IMR-90 (cell line): ENCODE measurements at regions not wholly inside any gene's neighbourhood (a gene's known extent, or its start where the extent isn't known, plus 50 kb on each side); places are given as distances from the start of the nearest gene placed in this dataset.

Experiments used
- ATAC-seq: fragments of 200-7000 bp; cut with Tn5 transposase; 2 replicates; pipeline ENCODE4 v1.9.1; 2020; ENCODE audit warnings: low read depth, mild to moderate bottlenecking, moderate library complexity
- BruUV-seq: library from RNA; stranded (reverse); fragments of 400-500 nt; replicated peaks from 2 replicates; lab custom pipeline; 2021; lab: Mats Ljungman, UMichigan
- CTCF ChIA-PET: fragments of 300-600 bp; formaldehyde crosslinking; extraction: SDS; loops from one replicate; lab custom pipeline; 2021; ENCODE audit warnings: antibody characterized with exemption; lab: Yijun Ruan, JAX
- POLR2A ChIA-PET: fragments of 300-600 bp; sonication (Branson Sonifier 250); formaldehyde crosslinking; loops from one replicate; lab custom pipeline; 2022; ENCODE audit warnings: antibody characterized with exemption; ENCODE audit not compliant: unreplicated experiment; lab: Charles Lee
- DNase-seq: peaks from one replicate; pipeline ENCODE4 v3.0.0; 2013
- H2AFZ ChIP-seq: replicated peaks from 2 replicates; pipeline ENCODE3; 2013; ENCODE audit warnings: low read length, mild to moderate bottlenecking; ENCODE audit not compliant: poor library complexity
- H2AK5ac ChIP-seq: 2 replicates; pipeline ENCODE4 v1.6.1; 2013; ENCODE audit warnings: low read depth, low read length, inconsistent platforms
- H2AK9ac ChIP-seq: replicated peaks from 2 replicates; pipeline ENCODE3; 2013; ENCODE audit warnings: mild to moderate bottlenecking, low read depth, low read length, moderate library complexity; ENCODE audit not compliant: poor library complexity
- H2BK120ac ChIP-seq: 2 replicates; pipeline ENCODE4 v1.6.1; 2013; ENCODE audit warnings: low read depth, low read length, inconsistent platforms
- H2BK15ac ChIP-seq: 3 replicates; pipeline ENCODE4 v1.6.1; 2013; ENCODE audit warnings: low read depth, low read length, inconsistent platforms
- H2BK20ac ChIP-seq: 2 replicates; pipeline ENCODE4 v1.6.1; 2013; ENCODE audit warnings: low read depth, mild to moderate bottlenecking, inconsistent platforms, low read length, moderate library complexity
- H2BK5ac ChIP-seq: 2 replicates; pipeline ENCODE4 v1.6.1; 2013; ENCODE audit warnings: mild to moderate bottlenecking, low read depth, low read length, inconsistent platforms; ENCODE audit not compliant: poor library complexity, severe bottlenecking
- H3K14ac ChIP-seq: replicated peaks from 2 replicates; pipeline ENCODE4 v1.6.1; 2013; ENCODE audit warnings: low read depth, low read length, inconsistent platforms
- H3K18ac ChIP-seq: 2 replicates; pipeline ENCODE4 v1.6.1; 2013; ENCODE audit warnings: low read depth, low read length, control low read depth
- H3K23ac ChIP-seq: 2 replicates; pipeline ENCODE4 v1.6.1; 2013; ENCODE audit warnings: low read depth, low read length, inconsistent platforms
- H3K27ac ChIP-seq: 2 replicates; pipeline ENCODE4 v1.5.1; 2013; ENCODE audit warnings: mild to moderate bottlenecking, control low read depth, low read length; ENCODE audit not compliant: insufficient read depth
- H3K27me3 ChIP-seq: 2 replicates; pipeline ENCODE4 v1.6.1; 2013; ENCODE audit warnings: low read length; ENCODE audit not compliant: control insufficient read depth, insufficient read depth
- H3K36me3 ChIP-seq: 2 replicates; pipeline ENCODE4 v1.6.1; 2013; ENCODE audit warnings: low read length, mixed read lengths; ENCODE audit not compliant: control insufficient read depth, insufficient read depth
- H3K4ac ChIP-seq: 2 replicates; pipeline ENCODE4 v1.6.1; 2013; ENCODE audit warnings: low read depth, low read length, inconsistent platforms
- H3K4me1 ChIP-seq: 2 replicates; pipeline ENCODE4 v1.6.1; 2013; ENCODE audit warnings: low read length, mixed read lengths; ENCODE audit not compliant: control insufficient read depth, insufficient read depth
- H3K4me2 ChIP-seq: 2 replicates; pipeline ENCODE4 v1.6.1; 2013; ENCODE audit warnings: low read depth, mild to moderate bottlenecking, control low read depth, low read length, moderate library complexity
- H3K4me3 ChIP-seq: 2 replicates; pipeline ENCODE4 v1.5.1; 2013; ENCODE audit warnings: low read depth, mild to moderate bottlenecking, control low read depth, low read length, moderate library complexity; ENCODE audit not compliant: insufficient read depth
- H3K56ac ChIP-seq: 2 replicates; pipeline ENCODE4 v1.6.1; 2013; ENCODE audit warnings: low read length, inconsistent platforms; ENCODE audit not compliant: insufficient read depth; ENCODE audit errors: extremely low read depth
- H3K79me1 ChIP-seq, 2 experiments: 2 replicates each; pipeline ENCODE4 v1.6.1; 2013; ENCODE audit warnings: low read length in 2 of 2, inconsistent platforms in 1 of 2, low read depth in 1 of 2
- H3K9ac ChIP-seq: 2 replicates; pipeline ENCODE4 v1.6.1; 2013; ENCODE audit warnings: low read depth, low read length, control low read depth
- H3K9me1 ChIP-seq: 2 replicates; pipeline ENCODE4 v1.6.1; 2013; ENCODE audit warnings: low read length, inconsistent platforms; ENCODE audit not compliant: insufficient read depth
- H3K9me3 ChIP-seq: 2 replicates; pipeline ENCODE4 v1.6.1; 2013; ENCODE audit warnings: low read length; ENCODE audit not compliant: control insufficient read depth, insufficient read depth
- H4K20me1 ChIP-seq: 2 replicates; pipeline ENCODE4 v1.6.1; 2013; ENCODE audit warnings: low read length, inconsistent platforms; ENCODE audit not compliant: insufficient read depth
- H4K5ac ChIP-seq: 2 replicates; pipeline ENCODE4 v1.6.1; 2013; ENCODE audit warnings: mild to moderate bottlenecking, low read depth, low read length, control low read depth
- H4K8ac ChIP-seq, 2 experiments: 2 replicates each; pipeline ENCODE4 v1.6.1; 2013; ENCODE audit warnings: low read depth in 2 of 2, low read length in 2 of 2, control low read depth in 1 of 2, inconsistent platforms in 1 of 2
- H4K91ac ChIP-seq: 2 replicates; pipeline ENCODE4 v1.6.1; 2013; ENCODE audit warnings: low read depth, low read length, inconsistent platforms; ENCODE audit not compliant: insufficient read depth
- CEBPB ChIP-seq: IDR thresholded peaks from 2 replicates; pipeline ENCODE4 v1.6.1; 2012; ENCODE audit warnings: low read depth, low read length, improper control_type of control experiment
- CHD1 ChIP-seq: IDR thresholded peaks from 2 replicates; pipeline ENCODE4 v1.6.1; 2012; ENCODE audit warnings: low read depth, low read length, improper control_type of control experiment
- CTCF ChIP-seq: conservative IDR thresholded peaks from 2 replicates; pipeline ENCODE4 v1.5.1; 2012; ENCODE audit warnings: mild to moderate bottlenecking, low read depth, low read length, improper control_type of control experiment
- ELK1 ChIP-seq: fragments of 150-350 bp; IDR thresholded peaks from 2 replicates; pipeline ENCODE4 v1.6.1; 2016; ENCODE audit warnings: low read depth, mild to moderate bottlenecking, low read length, moderate library complexity, borderline replicate concordance
- FOS ChIP-seq: fragments of 150-350 bp; IDR thresholded peaks from 2 replicates; pipeline ENCODE4 v1.6.1; 2016; ENCODE audit warnings: low read depth, low read length
- MAFK ChIP-seq: IDR thresholded peaks from 2 replicates; pipeline ENCODE4 v1.6.1; 2012; ENCODE audit warnings: low read depth, low read length, improper control_type of control experiment
- MAZ ChIP-seq: IDR thresholded peaks from 2 replicates; pipeline ENCODE4 v1.6.1; 2012; ENCODE audit warnings: low read depth, mild to moderate bottlenecking, low read length, improper control_type of control experiment, moderate library complexity, borderline replicate concordance
- MXI1 ChIP-seq: IDR thresholded peaks from 2 replicates; pipeline ENCODE4 v1.6.1; 2012; ENCODE audit warnings: low read depth, mild to moderate bottlenecking, low read length, moderate library complexity, borderline replicate concordance
- NFE2L2 ChIP-seq: fragments of 150-350 bp; IDR thresholded peaks from 2 replicates; pipeline ENCODE4 v1.6.1; 2016; ENCODE audit warnings: low read depth, mild to moderate bottlenecking, low read length
- POLR2A ChIP-seq: IDR thresholded peaks from 2 replicates; pipeline ENCODE4 v1.6.1; 2012; ENCODE audit warnings: mild to moderate bottlenecking, low read depth, low read length
- RAD21 ChIP-seq: IDR thresholded peaks from 2 replicates; pipeline ENCODE4 v1.6.1; 2012; ENCODE audit warnings: low read length, improper control_type of control experiment
- RCOR1 ChIP-seq: IDR thresholded peaks from 2 replicates; pipeline ENCODE4 v1.6.1; 2012; ENCODE audit warnings: mild to moderate bottlenecking, low read length, improper control_type of control experiment; ENCODE audit not compliant: insufficient replicate concordance
- RFX5 ChIP-seq: IDR thresholded peaks from 2 replicates; pipeline ENCODE4 v1.8.0; 2012; ENCODE audit warnings: low read depth, mild to moderate bottlenecking, low read length, moderate library complexity
- SMC3 ChIP-seq: fragments of 150-350 bp; IDR thresholded peaks from 2 replicates; pipeline ENCODE4 v1.6.1; 2016; ENCODE audit warnings: low read depth, mild to moderate bottlenecking, antibody characterized with exemption, low read length, moderate library complexity
- USF2 ChIP-seq: fragments of 150-350 bp; IDR thresholded peaks from 2 replicates; pipeline ENCODE4 v1.6.1; 2017; ENCODE audit warnings: mild to moderate bottlenecking, antibody characterized with exemption, low read length, low read depth
- WGBS, 2 experiments: methylation state at CpG; one replicate each; pipeline versions ENCODE4 v1.1.5 to v1.1.7; 2013; ENCODE audit warnings: missing lambda C conversion rate in 2 of 2; ENCODE audit not compliant: insufficient read length in 1 of 2; ENCODE audit errors: extremely low coverage in 2 of 2; 5-methylcytosine and 5-hydroxymethylcytosine counted together
- dilution Hi-C: fragments of 300-500 bp; cut with HindIII; formaldehyde crosslinking; loops from one replicate; pipeline ENCODE4 v1.14.3; 2018; ENCODE audit warnings: low sequenced_read_pairs; ENCODE audit not compliant: unreplicated experiment
- in situ Hi-C: fragments of 300-500 bp; cut with MboI; formaldehyde crosslinking; loops from 3 replicates; pipeline ENCODE4 v1.14.3; 2019; ENCODE audit warnings: low sequenced_read_pairs, inconsistent platforms, mixed read lengths
- intact Hi-C: fragments of 100-400 bp; cut with micrococcal nuclease; formaldehyde crosslinking; loops from 2 replicates; pipeline ENCODE4 v1.10.0; 2022

GRCh38 chr15:95019907-95020306 lies 788.5 kb downstream of the MCTP2 start:
- TF ChIP-seq RCOR1 = no peak
- no peak for TF ChIP-seq RAD21
- TF ChIP-seq MAFK = no peak
- no peak for TF ChIP-seq FOS
- no peak for TF ChIP-seq USF2
- TF ChIP-seq RFX5 = no peak
- no peak for TF ChIP-seq NFE2L2
- TF ChIP-seq ELK1 = no peak
- no peak for TF ChIP-seq POLR2A
- TF ChIP-seq CHD1 = no peak
- TF ChIP-seq CTCF = no peak
- no peak for TF ChIP-seq MAZ
- no peak for TF ChIP-seq SMC3
- no peak for TF ChIP-seq MXI1
- no peak for TF ChIP-seq CEBPB
- no peaks in the 10 kb centered on the region for H3K27me3 ChIP-seq
- H4K5ac ChIP-seq = no peak overlapping the region
- H3K9me1 ChIP-seq = peaks cover 9% of the 10 kb centered on the region
- in situ Hi-C loops = loop anchor here (10.0 to 25.0 kb wide), 2 partner anchors 608 to 1325 kb away; no protein-coding TSS in a partner anchor
- no peak overlapping the region for H2BK15ac ChIP-seq
- no peak overlapping the region for H2BK5ac ChIP-seq
- intact Hi-C loops = loop anchor here (10.0 kb wide), 3 partner anchors 535 to 1565 kb away; no protein-coding TSS in a partner anchor
- no peak overlapping the region for H4K8ac ChIP-seq
- no peak overlapping the region for H3K9ac ChIP-seq
- DNase-seq (no peak), ATAC-seq (no peak)
- H3K27ac ChIP-seq = no peak overlapping the region
- H3K4me3 ChIP-seq = no peak overlapping the region
- H3K18ac ChIP-seq = no peak overlapping the region
- H3K79me1 ChIP-seq = no peaks in the 10 kb centered on the region
- dilution Hi-C loops = no loop called here
- H2AK9ac ChIP-seq = no peak overlapping the region
- H3K9me3 ChIP-seq = no peaks in the 10 kb centered on the region
- H3K56ac ChIP-seq = no peak overlapping the region
- H4K20me1 ChIP-seq = no peaks in the 10 kb centered on the region; the same call in 1 of the 2 replicates
- no TSS peak for BruUV-seq
- peak overlapping the region; percentile 58; the same call in 1 of the 2 replicates for H2BK20ac ChIP-seq
- no peak overlapping the region for H4K91ac ChIP-seq
- no peak overlapping the region for H3K4me2 ChIP-seq
- ChIA-PET POLR2A (no interaction called here), CTCF (no interaction called here)
- peak overlapping the region; percentile 60 for H3K4ac ChIP-seq
- WGBS, 2 experiments = no CpG with 5 or more reads among the region's 1 CpG
- H3K4me1 ChIP-seq = peaks cover 6% of the 10 kb centered on the region
- H3K14ac ChIP-seq = 0 out of 2 replicates have a peak overlapping the region, but pooled peaks have one; percentile 51
- H3K36me3 ChIP-seq = no peaks in the 10 kb centered on the region
- no peak overlapping the region for H2AFZ ChIP-seq
- H3K23ac ChIP-seq = no peak overlapping the region
- 0 out of 2 replicates have a peak overlapping the region, but pooled peaks have one; percentile 16 for H2BK120ac ChIP-seq
- peak overlapping the region; percentile 64 for H2AK5ac ChIP-seq
